HG03442 (cell line): ENCODE measurements at regions not wholly inside any gene's neighbourhood (a gene's known extent, or its start where the extent isn't known, plus 50 kb on each side); places are given as distances from the start of the nearest gene placed in this dataset.
"Not testable (repeated sequence)": the region's sequence is repeated elsewhere in the genome, so short reads cannot be mapped to it uniquely, and the experiment has no call there.

ENCODE experiments used
- ATAC-seq: cut with Tn5 transposase; IDR thresholded peaks from one replicate; pipeline ENCODE4 v1.9.1; 2021; ENCODE audit warnings: mild to moderate bottlenecking, moderate library complexity; ENCODE audit not compliant: unreplicated experiment

DNA sequence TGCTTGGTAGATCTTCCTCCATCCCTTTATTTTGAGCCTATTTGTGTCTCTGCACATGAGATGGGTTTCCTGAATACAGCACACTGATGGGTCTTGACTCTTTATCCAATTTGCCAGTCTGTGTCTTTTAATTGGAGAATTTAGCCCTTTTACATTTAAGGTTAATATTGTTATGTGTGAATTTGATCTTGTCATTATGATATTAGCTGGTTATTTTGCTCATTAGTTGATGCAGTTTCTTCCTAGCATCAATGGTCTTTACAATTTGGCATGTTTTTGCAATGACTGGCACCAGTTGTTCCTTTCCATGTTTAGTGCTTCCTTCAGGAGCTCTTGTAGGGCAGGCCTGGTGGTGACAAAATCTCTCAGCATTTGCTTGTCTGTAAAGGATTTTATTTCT, 72.4 kb downstream of the HNRNPD start:
- ATAC-seq: not testable (repeated sequence)

GRCh38 chr4:82293304-82293703, 80.5 kb downstream of the HNRNPD start:
- ATAC-seq: peak; percentile 100

- ATAC-seq: no peak
Observed at GRCh38 chr4:82287720-82288119, 86.1 kb downstream of the HNRNPD start.

DNA sequence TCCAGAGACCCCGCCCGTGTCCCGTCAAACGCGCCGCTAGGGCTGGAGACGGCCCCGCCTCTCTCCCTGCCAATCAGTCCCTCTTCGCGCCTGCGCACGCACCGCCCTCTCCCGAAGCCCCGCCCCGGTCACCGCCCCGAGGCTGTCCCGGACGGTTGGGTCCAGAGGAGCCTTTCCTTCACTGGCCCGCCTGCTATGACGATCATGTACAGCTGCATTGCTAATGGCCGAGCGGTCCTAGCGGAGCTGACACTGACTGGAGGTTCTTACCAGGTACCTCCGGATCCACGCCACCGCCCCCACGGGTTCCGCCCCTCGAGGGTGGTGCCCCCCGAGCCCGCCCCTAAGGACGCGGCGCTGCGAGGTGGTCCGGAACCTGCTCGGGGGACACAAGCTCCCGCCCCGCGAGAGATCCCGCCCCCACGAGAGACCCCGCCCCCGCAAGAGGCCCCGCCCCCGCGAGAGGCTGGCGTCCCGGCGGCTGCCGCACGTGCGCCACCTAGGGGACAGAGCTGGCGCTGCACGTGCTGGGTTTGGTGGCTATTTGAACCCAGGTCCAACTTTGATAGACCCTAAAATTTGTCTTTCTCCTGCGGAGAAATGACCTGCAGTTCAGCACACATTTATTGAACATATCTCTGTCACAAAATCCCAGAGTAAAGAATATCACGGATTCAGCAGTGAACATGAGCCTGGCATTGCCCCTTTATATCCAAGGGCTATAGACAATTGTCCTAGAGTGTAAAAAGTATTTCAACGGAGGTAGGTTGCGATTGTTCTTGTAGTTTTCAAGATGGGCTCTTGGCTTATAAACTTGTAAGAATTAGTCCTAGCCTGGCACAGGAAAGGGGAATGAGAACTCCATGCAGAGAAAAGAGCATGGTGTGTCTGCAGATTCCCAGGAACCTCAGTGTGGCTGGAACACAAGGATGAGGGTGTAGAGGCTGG, 88.7 kb downstream of the HNRNPD start:
- peak; percentile 100 for ATAC-seq

DNA sequence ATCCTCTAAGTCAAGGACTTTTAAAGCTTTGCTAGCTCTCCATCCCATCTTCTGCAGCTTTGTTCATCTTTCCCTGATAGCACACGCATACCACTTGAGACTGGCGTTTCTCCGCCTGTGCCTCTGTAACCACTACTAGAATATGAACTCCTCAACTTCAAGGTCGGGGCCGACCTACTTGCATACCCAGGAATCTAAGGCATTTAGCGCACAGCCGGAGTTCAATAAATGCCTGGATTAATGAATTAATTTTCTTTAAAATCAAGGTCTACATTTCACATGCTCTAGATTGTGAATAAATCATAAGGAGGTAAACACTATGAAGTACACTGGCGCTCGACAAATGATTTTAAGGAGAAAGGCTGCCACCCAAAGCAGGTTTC, 89.3 kb downstream of the HNRNPD start:
- no peak for ATAC-seq

DNA sequence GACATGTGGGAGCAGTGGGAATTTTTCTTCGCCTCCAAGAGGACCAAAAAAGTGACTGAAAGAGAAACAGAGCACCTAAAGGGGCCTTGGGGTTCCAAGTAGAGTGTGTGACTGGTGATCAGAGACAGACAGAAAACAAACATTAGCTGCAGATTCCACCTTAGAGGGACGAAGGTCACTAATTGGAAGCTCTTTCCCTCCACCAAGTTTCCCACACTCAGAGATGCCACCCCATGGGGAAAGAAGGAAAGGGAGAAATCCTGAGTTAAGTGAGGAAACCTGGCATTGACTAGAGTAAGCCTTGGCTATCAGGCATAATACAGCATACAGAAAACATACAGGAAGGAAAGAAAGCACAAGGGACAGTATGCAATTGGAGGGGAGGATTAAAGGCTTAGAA, 90.9 kb downstream of the HNRNPD start:
- ATAC-seq: no peak

- not testable (repeated sequence) for ATAC-seq
Observed at GRCh38 chr4:82279550-82279949, 94.2 kb downstream of the HNRNPD start.

GRCh38 chr4:82276332-82276640, 97.5 kb downstream of the HNRNPD start:
- ATAC-seq: no peak

- no peak for ATAC-seq
Observed at GRCh38 chr4:82275431-82276331, 98.1 kb downstream of the HNRNPD start.

DNA sequence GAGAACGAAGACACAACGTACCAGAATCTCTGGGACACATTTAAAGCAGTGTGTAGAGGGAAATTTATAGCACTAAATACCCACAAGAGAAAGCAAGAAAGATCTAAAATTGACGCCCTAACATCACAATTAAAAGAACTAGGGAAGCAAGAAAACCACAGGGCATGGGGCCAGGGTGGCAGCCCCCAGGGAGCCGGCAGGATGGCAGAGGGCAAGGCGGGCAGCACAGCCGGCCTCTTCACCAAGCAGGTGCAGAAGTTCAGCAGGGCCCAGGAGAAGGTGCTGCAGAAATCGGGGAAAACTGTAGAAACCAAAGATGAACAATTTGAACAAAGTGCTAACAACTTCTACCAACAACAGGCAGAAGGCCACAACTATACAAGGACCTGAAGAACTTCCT, 99.1 kb downstream of the HNRNPD start:
- ATAC-seq: not testable (repeated sequence)

GRCh38 chr4:82272523-82272922, 101.3 kb downstream of the HNRNPD start:
- not testable (repeated sequence) for ATAC-seq

DNA sequence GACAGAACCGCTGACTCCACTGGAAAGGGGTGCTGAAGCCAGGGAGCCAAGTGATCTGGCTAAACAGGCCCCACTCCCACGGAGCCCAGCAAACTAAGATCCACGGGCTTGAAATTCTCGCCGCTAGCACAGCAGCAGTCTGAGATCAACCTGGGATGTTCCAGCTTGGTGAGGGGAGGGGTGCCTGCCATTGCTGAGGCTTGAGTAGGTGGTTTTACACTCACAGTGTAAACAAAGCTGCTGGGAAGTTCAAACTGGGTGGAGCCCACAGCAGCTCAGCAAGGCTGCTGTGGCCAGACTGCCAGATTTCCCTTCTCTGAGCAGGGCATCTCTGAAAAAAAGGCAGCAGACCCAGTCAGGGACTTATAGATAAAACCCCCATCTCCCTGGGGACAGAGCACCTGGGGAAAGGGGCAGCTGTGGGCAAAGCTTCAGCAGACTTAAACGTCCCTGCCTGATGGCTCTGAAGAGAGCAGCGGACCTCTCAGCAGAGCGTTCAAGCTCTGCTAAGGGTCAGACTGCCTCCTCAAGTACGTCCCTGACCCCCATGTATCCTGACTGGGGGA, 101.8 kb downstream of the HNRNPD start:
- ATAC-seq: not testable (repeated sequence)

GRCh38 chr4:82268826-82269193, 105.0 kb downstream of the HNRNPD start:
- ATAC-seq: no peak

DNA sequence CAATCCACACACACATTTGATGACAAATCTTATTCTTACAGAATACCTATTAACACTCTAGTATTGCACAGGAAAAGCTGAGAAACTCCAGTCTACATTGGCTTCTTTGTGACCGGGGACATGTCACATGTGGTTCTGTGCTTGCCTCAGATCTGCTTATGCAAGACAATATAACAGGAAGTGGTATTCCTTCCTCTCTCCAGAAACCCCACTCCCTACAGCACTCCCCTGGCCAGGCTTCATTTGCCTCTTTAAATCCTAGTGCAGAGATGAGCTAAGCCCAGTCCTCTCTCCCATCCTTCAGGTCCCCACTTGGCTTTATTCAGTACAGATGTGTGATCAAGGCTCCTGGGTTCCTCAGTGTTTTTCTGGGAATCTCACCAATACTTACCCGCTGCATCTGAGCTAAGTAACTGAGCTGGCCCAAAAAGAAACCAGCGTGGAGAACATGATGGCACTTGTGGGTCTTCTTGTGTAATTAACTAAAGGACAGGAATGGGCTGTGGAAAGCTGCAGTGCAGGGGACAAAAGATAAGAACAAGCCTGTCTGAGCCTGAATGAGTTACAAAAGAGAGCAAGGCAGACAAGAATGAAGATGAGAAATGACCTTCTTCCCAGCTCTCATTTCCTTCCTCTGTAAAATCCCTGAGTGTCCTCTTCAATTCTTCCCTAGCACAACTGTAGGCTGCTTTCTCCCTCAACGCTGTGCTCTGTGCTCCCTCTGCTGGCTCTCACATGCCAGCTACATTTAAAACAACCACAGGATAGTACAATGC, 105.6 kb downstream of the HNRNPD start:
- peak; percentile 93 for ATAC-seq

DNA sequence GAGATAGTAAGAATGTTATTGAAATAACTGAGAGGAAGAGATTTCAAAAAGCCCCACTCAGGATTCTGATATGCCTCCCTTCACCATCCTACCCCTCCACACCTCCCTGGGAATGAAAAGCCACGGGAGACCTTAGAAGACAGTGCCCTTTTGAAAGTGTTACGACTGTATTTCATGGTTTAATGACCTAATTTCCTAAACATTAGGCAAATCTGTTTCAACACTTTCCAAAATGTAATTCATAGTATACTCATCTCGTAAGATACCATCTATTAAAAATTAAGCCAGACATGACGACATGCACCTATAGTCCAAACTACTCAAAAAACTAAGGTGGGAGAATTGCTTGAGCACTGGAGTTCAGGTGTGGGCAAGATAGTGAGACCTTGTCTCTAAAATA, 106.3 kb downstream of the HNRNPD start:
- no peak for ATAC-seq

DNA sequence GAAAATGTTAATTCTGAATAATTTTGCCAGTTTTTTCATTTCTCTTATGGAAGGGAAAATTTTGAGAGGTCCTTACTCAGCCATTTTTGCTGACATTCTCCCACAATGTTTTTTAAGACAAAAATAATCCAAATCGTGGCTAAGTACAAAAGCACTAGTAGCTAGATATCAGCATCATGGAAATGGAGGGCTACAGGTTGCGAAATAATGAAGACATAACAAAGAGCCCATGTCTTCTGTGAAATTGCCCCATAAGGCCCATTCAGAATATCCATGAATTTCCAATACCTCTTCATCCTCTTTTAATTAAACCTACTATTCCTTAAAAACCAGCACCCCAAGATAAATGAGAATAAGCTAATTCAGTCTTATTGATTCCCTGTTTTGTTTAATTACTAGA, 107.4 kb downstream of the HNRNPD start:
- ATAC-seq: no peak

DNA sequence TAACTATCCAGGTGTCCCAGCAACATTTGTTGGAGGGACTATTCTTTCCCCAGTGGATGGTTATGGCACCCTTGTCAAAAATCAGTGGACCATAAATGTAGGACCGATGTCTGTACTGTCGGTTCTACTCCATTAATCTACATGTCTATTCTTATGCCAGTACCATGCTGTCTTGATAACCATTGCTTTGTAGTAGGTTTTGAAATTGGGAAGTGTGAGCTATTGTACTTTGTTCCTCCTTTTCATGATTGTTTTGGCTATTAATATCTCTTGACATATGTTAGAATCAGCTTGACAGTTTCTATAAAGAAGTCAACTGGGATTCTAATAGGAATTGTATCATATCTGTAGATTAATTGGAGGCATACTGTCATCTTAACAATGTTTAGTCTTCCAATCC, 112.7 kb downstream of the HNRNPD start:
- ATAC-seq: no peak

GRCh38 chr4:82260632-82261031, 113.2 kb downstream of the HNRNPD start:
- no peak for ATAC-seq

DNA sequence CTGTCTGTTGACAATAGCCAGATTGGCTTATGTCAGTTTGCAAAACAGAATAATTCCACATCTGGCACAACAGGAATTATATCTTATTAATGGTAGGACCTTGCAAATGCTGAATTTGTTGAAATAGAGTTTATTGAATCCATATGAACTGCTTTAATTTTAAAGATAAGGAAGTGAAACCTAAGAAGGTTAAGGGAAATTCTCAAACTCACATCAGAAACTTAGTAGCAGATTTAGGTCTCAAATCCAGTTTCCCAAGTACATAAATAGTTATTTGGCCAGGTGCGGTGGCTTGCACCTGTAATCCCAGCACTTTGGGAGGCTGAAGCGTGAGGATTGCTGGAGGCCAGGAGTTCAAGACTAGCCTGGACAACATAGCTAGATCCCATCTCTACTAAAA, 117.1 kb downstream of the HNRNPD start:
- no peak for ATAC-seq

GRCh38 chr4:82255657-82256056, 118.1 kb downstream of the HNRNPD start:
- no peak for ATAC-seq
